ENCODE measurements at regions not wholly inside any gene's neighbourhood (a gene's known extent, or its start where the extent isn't known, plus 50 kb on each side); places are given as distances from the start of the nearest gene placed in this dataset.

DNA sequence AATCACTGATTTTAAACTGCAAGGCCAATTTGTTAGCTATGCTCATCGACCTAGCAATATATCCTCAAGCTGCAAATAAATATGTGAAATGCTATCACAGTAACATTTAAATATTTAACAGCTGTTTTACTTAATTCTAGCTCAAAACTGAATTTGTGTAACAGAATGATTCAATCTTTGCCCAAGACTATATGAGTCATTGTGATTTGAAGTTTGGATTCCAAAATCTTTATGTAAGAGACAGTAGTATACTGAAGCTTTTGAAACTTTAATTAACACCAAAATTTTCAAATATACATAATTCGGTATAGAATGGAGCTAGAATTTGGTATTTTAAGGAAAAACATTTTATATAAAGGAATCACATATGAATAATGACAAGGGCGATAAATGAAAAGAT is 603.0 kb upstream of the ROBO2 start:
- H3K4me3 Mint-ChIP-seq = no peak overlapping the region
- no peaks in the 10 kb centered on the region for H3K36me3 Mint-ChIP-seq (ENCODE audit: low read depth)
- no peaks in the 10 kb centered on the region for H3K4me1 Mint-ChIP-seq (ENCODE audit: low read depth)
- intact Hi-C loops (cut with micrococcal nuclease) = no loop called here
- H3K27me3 Mint-ChIP-seq = no peaks in the 10 kb centered on the region
- H3K9me3 Mint-ChIP-seq = peaks cover 28% of the 10 kb centered on the region
- no peak overlapping the region for H3K27ac Mint-ChIP-seq

DNA sequence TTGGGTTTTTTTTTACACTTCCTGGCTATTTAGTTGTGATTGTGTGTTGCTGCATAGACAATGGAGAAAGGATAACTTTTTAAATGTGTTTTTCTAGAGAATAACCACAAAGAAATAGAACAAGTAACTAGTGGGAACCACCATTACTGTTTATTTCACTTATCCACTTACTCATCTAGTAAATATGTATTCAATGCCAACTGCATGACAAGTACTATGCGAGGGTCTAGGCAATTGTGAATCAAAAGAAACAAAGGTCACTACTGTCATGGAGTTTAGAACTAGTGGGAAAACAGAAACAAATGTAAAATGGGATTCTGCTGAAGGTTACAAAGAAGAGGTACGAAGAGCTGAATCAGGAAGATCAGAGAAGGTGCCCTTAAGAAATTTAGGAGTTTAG is 600.9 kb upstream of the ROBO2 start:
- H3K4me3 Mint-ChIP-seq = no peak overlapping the region
- intact Hi-C loops (cut with micrococcal nuclease) = no loop called here
- H3K9me3 Mint-ChIP-seq = peaks cover 28% of the 10 kb centered on the region

DNA sequence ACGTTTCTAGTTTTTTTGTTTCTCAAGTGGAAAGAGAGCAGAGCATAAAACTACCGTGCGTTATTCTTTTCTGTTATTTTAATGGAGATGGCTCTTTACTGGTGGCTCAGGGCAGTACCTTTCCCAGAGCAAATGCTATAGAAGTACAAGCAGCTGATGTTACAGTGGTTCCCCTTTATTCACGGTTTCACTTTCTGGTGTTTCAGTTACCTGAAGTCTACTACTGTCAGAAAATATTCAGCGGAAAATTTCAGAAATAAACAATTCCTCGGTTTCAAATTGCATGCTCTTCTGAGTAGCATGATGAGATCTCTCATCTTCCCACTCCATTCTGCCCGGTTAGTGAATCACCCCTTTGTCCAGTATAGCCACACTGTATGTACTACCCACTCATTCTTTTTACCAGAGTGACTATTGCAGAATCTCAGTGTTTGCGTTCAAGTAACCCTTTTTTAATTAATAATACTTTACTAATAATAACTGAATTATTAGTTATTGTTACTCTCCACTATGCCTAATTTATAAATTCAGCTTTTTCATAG is 597.5 kb upstream of the ROBO2 start:
- Mint-ChIP-seq H3K36me3 (ENCODE audit: low read depth) (no peaks in the 10 kb centered on the region), H3K27ac (no peak overlapping the region), H3K27me3 (no peaks in the 10 kb centered on the region), H3K4me3 (no peak overlapping the region), H3K4me1 (ENCODE audit: low read depth) (no peaks in the 10 kb centered on the region), H3K9me3 (peaks cover 24% of the 10 kb centered on the region)
- intact Hi-C loops (cut with micrococcal nuclease) = no loop called here

More for the DNA sequence above, 600.9 kb upstream of the ROBO2 start:
- H3K36me3 Mint-ChIP-seq (ENCODE audit: low read depth) = no peaks in the 10 kb centered on the region
- H3K27me3 Mint-ChIP-seq = no peaks in the 10 kb centered on the region
- no peak overlapping the region for H3K27ac Mint-ChIP-seq
- no peaks in the 10 kb centered on the region for H3K4me1 Mint-ChIP-seq (ENCODE audit: low read depth)

- H3K36me3 Mint-ChIP-seq (ENCODE audit: low read depth) = no peaks in the 10 kb centered on the region
- H3K27ac Mint-ChIP-seq = no peak overlapping the region
- H3K4me1 Mint-ChIP-seq (ENCODE audit: low read depth) = no peaks in the 10 kb centered on the region
- H3K27me3 Mint-ChIP-seq = no peaks in the 10 kb centered on the region
- H3K9me3 Mint-ChIP-seq = peaks cover 31% of the 10 kb centered on the region
- H3K4me3 Mint-ChIP-seq = no peak overlapping the region
- intact Hi-C loops (cut with micrococcal nuclease) = no loop called here
These were observed 583.6 kb upstream of the ROBO2 start for GRCh38 chr3:76456322-76456721.

- Mint-ChIP-seq H3K4me3 (no peak overlapping the region), H3K36me3 (ENCODE audit: low read depth) (no peaks in the 10 kb centered on the region), H3K27ac (no peak overlapping the region), H3K4me1 (ENCODE audit: low read depth) (no peaks in the 10 kb centered on the region), H3K27me3 (no peaks in the 10 kb centered on the region), H3K9me3 (peaks cover 8% of the 10 kb centered on the region)
- intact Hi-C loops (cut with micrococcal nuclease) = no loop called here
These were observed 576.4 kb upstream of the ROBO2 start for GRCh38 chr3:76463501-76463900.

DNA sequence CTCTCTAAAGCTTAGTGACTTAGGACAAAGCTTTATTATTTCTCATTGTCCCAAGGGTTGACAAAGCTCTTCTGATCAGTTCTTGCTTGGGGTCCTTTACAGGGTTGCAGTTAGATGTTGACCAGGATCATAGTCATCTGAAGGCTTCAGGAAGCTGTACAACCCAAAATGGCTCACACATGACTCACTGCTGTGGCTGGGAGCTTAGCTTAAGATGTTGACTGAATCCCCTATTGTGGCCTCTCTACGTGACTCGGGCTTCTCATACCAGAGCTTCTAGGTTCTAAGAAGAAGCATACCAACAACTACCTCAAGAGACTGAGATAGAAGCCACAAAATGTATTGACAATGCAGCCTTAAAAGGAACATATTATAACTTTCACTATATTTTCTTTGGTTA is 569.6 kb upstream of the ROBO2 start:
- intact Hi-C loops (cut with micrococcal nuclease) = no loop called here
- Mint-ChIP-seq H3K4me3 (no peak overlapping the region), H3K27me3 (no peaks in the 10 kb centered on the region), H3K4me1 (ENCODE audit: low read depth) (no peaks in the 10 kb centered on the region), H3K9me3 (peaks cover 38% of the 10 kb centered on the region), H3K36me3 (ENCODE audit: low read depth) (no peaks in the 10 kb centered on the region), H3K27ac (no peak overlapping the region)

DNA sequence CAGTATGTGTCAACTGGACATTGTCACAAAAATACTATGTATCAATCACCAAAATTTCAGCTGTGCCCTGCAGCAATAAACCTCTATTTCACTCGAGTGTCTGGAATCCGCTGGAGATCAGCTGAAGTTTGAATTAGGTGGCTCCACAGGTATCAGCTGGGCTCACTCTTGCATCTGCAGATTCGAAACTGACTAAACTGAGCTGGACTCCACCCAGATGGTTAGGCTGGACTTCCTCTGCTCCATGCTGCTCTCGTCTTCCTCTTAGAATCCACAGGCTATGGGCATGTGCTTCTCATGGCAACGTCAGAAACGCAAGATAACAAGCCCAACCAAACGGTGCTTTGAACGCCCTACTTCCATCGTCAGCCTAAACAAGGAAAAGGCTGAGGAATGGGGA is 565.3 kb upstream of the ROBO2 start:
- H3K27me3 Mint-ChIP-seq = no peaks in the 10 kb centered on the region
- intact Hi-C loops (cut with micrococcal nuclease) = no loop called here
- H3K9me3 Mint-ChIP-seq = peaks cover 27% of the 10 kb centered on the region
- no peak overlapping the region for H3K4me3 Mint-ChIP-seq
- no peaks in the 10 kb centered on the region for H3K4me1 Mint-ChIP-seq (ENCODE audit: low read depth)
- no peaks in the 10 kb centered on the region for H3K36me3 Mint-ChIP-seq (ENCODE audit: low read depth)
- no peak overlapping the region for H3K27ac Mint-ChIP-seq

- H3K27me3 Mint-ChIP-seq = no peaks in the 10 kb centered on the region
- H3K36me3 Mint-ChIP-seq (ENCODE audit: low read depth) = no peaks in the 10 kb centered on the region
- no peak overlapping the region for H3K27ac Mint-ChIP-seq
- peaks cover 20% of the 10 kb centered on the region for H3K9me3 Mint-ChIP-seq
- no peak overlapping the region for H3K4me3 Mint-ChIP-seq
- intact Hi-C loops (cut with micrococcal nuclease) = no loop called here
- H3K4me1 Mint-ChIP-seq (ENCODE audit: low read depth) = no peaks in the 10 kb centered on the region
These were observed 560.7 kb upstream of the ROBO2 start for GRCh38 chr3:76479161-76479650.

GRCh38 chr3:76482510-76482909 is 557.4 kb upstream of the ROBO2 start:
- no peaks in the 10 kb centered on the region for H3K4me1 Mint-ChIP-seq (ENCODE audit: low read depth)
- H3K36me3 Mint-ChIP-seq (ENCODE audit: low read depth) = no peaks in the 10 kb centered on the region
- H3K4me3 Mint-ChIP-seq = no peak overlapping the region
- intact Hi-C loops (cut with micrococcal nuclease) = no loop called here
- peaks cover 10% of the 10 kb centered on the region for H3K9me3 Mint-ChIP-seq
- no peaks in the 10 kb centered on the region for H3K27me3 Mint-ChIP-seq
- H3K27ac Mint-ChIP-seq = no peak overlapping the region

DNA sequence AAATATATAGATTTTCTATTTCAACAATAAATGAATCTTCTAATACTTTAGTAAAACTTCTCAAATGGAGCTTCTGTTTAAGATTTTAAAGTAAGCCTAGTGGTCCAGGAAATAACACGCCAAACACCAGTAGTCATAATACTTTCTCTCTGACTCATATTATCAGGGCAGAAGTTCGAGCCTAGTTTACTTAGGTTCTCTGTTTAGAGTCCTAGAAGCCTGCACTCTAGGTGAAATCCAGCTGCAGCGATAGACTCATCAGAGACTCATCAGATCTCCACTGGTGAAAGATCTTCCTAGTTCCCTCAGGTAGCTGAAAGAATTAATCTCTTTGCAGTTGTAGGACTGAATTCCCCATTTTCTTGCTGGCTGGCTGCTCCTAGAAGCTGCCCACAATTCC is 552.5 kb upstream of the ROBO2 start:
- H3K4me3 Mint-ChIP-seq = no peak overlapping the region
- H3K9me3 Mint-ChIP-seq = peaks cover 13% of the 10 kb centered on the region
- H3K27me3 Mint-ChIP-seq = no peaks in the 10 kb centered on the region
- H3K36me3 Mint-ChIP-seq (ENCODE audit: low read depth) = no peaks in the 10 kb centered on the region
- H3K4me1 Mint-ChIP-seq (ENCODE audit: low read depth) = no peaks in the 10 kb centered on the region
- no peak overlapping the region for H3K27ac Mint-ChIP-seq
- intact Hi-C loops (cut with micrococcal nuclease) = no loop called here

DNA sequence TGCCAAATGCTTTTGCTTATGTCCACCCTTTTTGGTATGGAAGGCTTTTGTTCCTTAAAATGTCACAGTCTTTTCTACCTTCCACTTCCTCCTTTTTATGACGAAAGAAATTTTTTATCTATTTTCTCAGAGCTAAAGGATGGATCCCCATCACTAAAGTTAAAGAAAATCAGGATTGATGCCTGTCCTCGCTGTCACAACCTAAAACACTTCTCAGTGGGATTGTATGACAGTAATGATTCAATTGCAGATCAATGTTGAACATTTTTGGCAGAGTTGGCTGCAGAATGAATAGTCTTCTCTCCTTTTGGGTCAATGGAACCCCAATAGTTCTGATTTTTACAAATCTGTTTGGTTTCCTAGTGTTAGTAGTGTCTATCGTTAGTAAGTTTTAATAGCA is 549.8 kb upstream of the ROBO2 start:
- intact Hi-C loops (cut with micrococcal nuclease) = no loop called here
- Mint-ChIP-seq H3K4me1 (ENCODE audit: low read depth) (no peaks in the 10 kb centered on the region), H3K27ac (no peak overlapping the region), H3K27me3 (no peaks in the 10 kb centered on the region), H3K9me3 (peaks cover 13% of the 10 kb centered on the region), H3K4me3 (no peak overlapping the region), H3K36me3 (ENCODE audit: low read depth) (no peaks in the 10 kb centered on the region)

DNA sequence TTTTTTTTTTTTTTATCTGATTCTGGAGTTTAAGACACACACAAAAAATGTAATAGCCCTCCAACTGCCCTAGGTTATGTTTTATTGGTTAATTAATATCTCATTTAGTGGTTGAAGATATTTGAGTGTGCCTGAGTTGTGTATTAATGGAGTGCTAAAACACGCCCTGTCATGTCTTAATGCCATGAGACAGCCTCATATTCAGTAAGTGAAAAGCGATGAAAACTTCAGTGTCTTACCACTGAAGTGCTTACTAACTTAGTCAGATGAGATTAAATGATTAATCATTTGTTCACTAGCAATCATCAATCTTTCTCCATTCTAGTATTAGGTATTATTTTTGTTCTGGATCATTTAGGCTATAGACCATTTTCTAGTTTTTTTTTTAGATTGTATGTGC is 544.7 kb upstream of the ROBO2 start:
- intact Hi-C loops (cut with micrococcal nuclease) = no loop called here
- H3K4me1 Mint-ChIP-seq (ENCODE audit: low read depth) = no peaks in the 10 kb centered on the region
- H3K27ac Mint-ChIP-seq = no peak overlapping the region
- H3K27me3 Mint-ChIP-seq = no peaks in the 10 kb centered on the region
- no peaks in the 10 kb centered on the region for H3K36me3 Mint-ChIP-seq (ENCODE audit: low read depth)
- peaks cover 12% of the 10 kb centered on the region for H3K9me3 Mint-ChIP-seq
- no peak overlapping the region for H3K4me3 Mint-ChIP-seq

DNA sequence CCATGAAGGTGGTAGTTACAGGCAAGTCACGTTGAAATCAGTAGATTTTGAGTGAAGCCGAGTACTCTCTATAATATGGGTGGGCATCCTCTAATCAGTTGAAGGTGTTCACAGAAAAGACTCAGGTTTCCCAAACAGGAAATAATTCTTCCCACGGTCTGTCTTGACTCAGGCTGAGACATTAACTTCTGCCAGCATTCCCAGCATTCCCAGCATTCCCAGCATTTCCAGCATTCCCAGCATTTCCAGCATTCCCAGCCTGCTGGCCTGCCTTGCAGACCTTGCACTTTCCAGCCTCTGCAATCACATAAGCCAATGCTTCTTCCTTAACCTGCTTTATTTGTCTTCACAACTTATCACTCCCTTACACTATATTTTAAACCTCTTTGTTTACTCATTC is 542.3 kb upstream of the ROBO2 start:
- Mint-ChIP-seq H3K36me3 (ENCODE audit: low read depth) (no peaks in the 10 kb centered on the region), H3K9me3 (peaks cover 12% of the 10 kb centered on the region), H3K4me3 (no peak overlapping the region), H3K27me3 (no peaks in the 10 kb centered on the region), H3K4me1 (ENCODE audit: low read depth) (no peaks in the 10 kb centered on the region), H3K27ac (no peak overlapping the region)
- intact Hi-C loops (cut with micrococcal nuclease) = no loop called here

DNA sequence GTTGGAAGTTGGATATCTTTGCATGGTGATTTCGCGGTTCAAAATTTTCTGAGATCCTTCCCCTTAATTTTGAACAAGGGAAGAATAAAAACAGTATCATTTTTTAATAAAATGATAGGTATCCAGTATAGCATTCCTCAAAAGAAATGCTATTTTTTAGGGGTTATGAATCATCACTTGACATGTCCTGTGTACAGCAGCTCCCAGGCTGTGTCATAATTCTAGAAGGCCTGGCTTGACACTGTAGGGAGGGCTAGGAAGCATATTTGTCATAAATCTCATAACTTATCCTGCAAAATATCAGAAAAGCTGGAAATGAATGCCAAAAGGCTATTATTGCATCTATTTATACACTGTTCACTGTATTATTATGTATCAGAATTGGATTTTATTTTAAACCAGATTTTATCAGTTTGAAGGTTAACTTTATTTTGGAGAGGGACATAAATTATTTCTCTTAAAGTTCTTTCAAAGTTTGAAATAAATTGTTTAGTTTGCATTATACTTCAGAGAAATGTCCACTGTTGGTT is 539.1 kb upstream of the ROBO2 start:
- H3K27ac Mint-ChIP-seq = no peak overlapping the region
- H3K27me3 Mint-ChIP-seq = no peaks in the 10 kb centered on the region
- no peak overlapping the region for H3K4me3 Mint-ChIP-seq
- no peaks in the 10 kb centered on the region for H3K36me3 Mint-ChIP-seq (ENCODE audit: low read depth)
- peaks cover 12% of the 10 kb centered on the region for H3K9me3 Mint-ChIP-seq
- intact Hi-C loops (cut with micrococcal nuclease) = no loop called here
- H3K4me1 Mint-ChIP-seq (ENCODE audit: low read depth) = no peaks in the 10 kb centered on the region

GRCh38 chr3:76501315-76501714 is 538.6 kb upstream of the ROBO2 start:
- intact Hi-C loops (cut with micrococcal nuclease) = no loop called here
- Mint-ChIP-seq H3K9me3 (peaks cover 12% of the 10 kb centered on the region), H3K4me3 (no peak overlapping the region), H3K27ac (no peak overlapping the region), H3K36me3 (ENCODE audit: low read depth) (no peaks in the 10 kb centered on the region), H3K27me3 (no peaks in the 10 kb centered on the region), H3K4me1 (ENCODE audit: low read depth) (no peaks in the 10 kb centered on the region)

Measured in dendritic cell treated with granulocyte-macrophage colony-stimulating factor and Interleukin-4, amounts not matched to agents 40 ng/mL and 50 ng/mL, for 4 days (primary cell).